GM18520 (cell line): ENCODE measurements at regions not wholly inside any gene's neighbourhood (a gene's known extent, or its start where the extent isn't known, plus 50 kb on each side); places are given as distances from the start of the nearest gene placed in this dataset.

ENCODE experiments used
- ATAC-seq: cut with Tn5 transposase; IDR thresholded peaks from one replicate; pipeline ENCODE4 v1.9.1; 2021; ENCODE audit not compliant: unreplicated experiment

- ATAC-seq: peak; percentile 34
These were observed 90.5 kb upstream of the ZNF827 start for GRCh38 chr4:146029147-146029546.

DNA sequence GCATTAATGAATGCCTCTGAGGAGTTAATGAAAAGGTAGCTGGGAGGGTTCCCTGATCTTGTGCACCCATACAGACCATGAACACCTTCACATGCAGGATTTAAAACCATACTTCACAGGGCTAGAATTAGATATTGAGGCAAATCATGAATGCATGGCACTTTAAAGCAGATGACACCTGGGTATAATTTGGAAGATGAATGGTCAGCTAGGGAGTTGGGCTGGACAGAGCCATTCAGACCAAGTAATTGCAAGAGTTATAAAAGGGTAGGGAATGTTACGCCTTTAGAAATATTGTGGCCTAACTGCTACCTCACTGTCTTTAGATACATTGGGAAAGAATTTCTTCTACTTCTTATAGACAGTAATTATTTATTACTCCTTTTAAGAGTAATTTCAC lies 89.1 kb upstream of the ZNF827 start:
- ATAC-seq: no peak

DNA sequence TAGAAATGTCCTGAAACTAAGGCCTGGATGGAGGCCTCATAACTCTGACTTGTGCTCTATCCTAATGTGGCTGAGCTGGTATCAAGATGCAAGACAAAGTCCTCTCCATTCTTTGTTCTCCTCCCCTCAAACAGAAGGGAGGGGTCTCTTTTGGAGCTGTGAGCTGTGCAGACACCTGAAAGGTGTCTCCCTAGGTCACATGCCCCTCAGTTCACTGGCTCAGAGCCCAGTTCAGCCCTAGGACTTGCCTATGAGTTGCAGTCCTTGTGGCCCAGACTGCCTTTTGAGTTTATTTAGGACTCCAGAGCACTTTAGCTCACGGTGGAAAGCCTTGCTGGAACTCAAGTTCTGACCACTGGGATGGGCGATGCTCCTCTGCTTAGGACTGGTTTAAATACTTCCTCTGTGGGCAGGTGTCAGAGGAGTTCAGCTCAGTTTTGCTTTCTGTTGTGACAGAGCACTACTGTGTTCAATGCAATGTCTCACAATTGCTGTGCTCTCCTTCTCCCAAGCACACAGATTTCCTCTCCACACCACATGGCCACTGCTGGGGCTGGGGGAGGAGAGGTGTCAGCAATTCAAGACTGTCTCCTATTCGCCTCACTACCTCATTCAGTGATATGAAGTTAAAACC lies 84.8 kb upstream of the ZNF827 start:
- peak; percentile 90 for ATAC-seq

DNA sequence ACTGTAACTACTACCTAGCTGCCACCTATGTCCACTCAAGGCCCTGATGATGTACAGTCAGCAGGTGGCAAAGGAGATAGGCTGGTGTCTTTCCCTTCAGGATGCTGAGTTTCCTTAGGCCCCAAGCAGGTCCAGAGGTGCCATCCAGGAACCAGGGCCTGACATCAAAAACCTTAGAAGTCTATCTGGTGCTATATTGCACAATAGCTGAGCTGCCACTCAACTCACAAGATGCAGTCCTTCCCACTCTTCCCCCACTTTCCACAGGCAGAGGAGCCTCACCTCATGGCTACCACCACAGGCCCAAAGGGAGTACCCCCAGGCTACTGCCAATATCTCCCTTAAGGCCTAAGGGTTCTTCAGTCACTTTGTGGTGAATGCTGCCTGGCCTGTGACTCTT lies 83.9 kb upstream of the ZNF827 start:
- no peak for ATAC-seq

- ATAC-seq: no peak
These were observed 79.6 kb upstream of the ZNF827 start for GRCh38 chr4:146018247-146018646.

GRCh38 chr4:146004730-146005129 lies 66.1 kb upstream of the ZNF827 start:
- ATAC-seq: no peak

DNA sequence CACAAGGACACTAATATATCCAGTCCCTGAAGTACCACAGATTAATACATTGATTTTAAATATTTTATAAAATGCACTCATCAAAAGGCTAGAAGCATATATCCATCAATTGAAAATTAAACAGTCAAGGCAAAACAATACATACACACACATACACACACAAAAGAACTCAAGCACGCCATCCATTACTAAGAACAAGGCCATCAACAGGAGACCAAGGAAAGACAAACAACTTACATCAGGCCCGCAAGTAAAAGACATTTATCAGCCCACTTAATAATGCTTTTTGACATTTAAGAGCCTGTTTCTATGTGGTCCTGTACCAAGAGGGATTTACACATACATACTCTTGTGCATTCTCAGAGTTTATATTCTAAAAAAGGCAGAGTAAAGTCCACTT lies 50.0 kb upstream of the ZNF827 start:
- ATAC-seq: no peak
